ENCODE measurements at regions not wholly inside any gene's neighbourhood (a gene's known extent, or its start where the extent isn't known, plus 50 kb on each side); places are given as distances from the start of the nearest gene placed in this dataset.

DNA sequence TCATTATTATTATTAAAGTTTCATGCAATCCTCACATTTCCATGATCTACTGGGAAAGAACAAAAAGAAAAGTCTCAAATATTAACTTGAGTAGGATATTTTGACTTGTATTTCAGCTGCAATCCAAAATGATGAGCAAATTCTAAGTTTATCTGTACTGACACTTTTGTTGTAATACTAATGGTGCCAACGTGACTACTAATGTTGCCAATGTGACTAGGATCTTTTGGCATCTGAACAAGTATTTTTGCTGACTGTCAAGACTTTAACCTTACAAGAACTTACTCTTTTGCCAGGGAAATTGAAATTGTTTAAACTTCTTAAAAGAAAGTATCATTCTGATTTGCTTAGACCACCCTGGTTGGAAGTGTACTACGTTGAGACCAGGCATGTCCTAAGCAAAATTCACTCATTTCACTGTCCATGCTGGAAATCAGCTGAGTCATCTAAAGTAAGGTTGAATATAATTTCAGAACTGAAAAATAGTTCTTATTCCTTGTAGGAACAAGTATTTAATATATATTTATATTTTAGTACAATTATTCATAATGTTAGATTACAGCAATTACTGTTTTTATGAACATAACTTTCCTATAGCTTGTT is 78.5 kb upstream of the LYZL1 start:
- TF ChIP-seq SRF (CRISPR knock-in tag; IDR thresholded peaks at IDR 0.05): no peak
- no peak for TF ChIP-seq GTF2A2 (tag; IDR thresholded peaks at IDR 0.05)
- no peak for TF ChIP-seq CEBPB (tag; IDR thresholded peaks at IDR 0.05)
- no peak for TF ChIP-seq HSF4 (CRISPR knock-in tag; IDR thresholded peaks at IDR 0.05; ENCODE audit: borderline replicate concordance)
- no peak for TF ChIP-seq TARDBP (IDR thresholded peaks at IDR 0.05)
- no peak for TF ChIP-seq ZNF165 (CRISPR knock-in tag; IDR thresholded peaks at IDR 0.05; ENCODE audit: borderline replicate concordance)
- TF ChIP-seq SP1 (CRISPR knock-in tag; IDR thresholded peaks at IDR 0.05): no peak
